ENCODE measurements at regions not wholly inside any gene's neighbourhood (a gene's known extent, or its start where the extent isn't known, plus 50 kb on each side); places are given as distances from the start of the nearest gene placed in this dataset.

GRCh38 chr4:14918336-14918735, 83.9 kb upstream of the CPEB2 start:
- POLR2A ChIA-PET (ENCODE audit: unreplicated experiment): no interaction called here
- Histone ChIP-seq H3K79me2 (ENCODE audit: low read depth) (no peaks in the 10 kb centered on the region), H3K9me3 (ENCODE audit: insufficient read depth, low read depth) (no peaks in the 10 kb centered on the region), H3K4me1 (replicated peaks; ENCODE audit: insufficient read depth) (peaks cover 17% of the 10 kb centered on the region), H3K27ac (no peak overlapping the region), H3K27me3 (ENCODE audit: insufficient read depth, low read depth) (no peaks in the 10 kb centered on the region), H3K4me2 (no peak overlapping the region), H2AFZ (no peak overlapping the region), H3K36me3 (ENCODE audit: low read depth) (no peaks in the 10 kb centered on the region), H3K9me2 (ENCODE audit: insufficient read depth) (no peaks in the 10 kb centered on the region), H4K20me1 (ENCODE audit: insufficient read depth) (no peaks in the 10 kb centered on the region), H3K4me3 (no peak overlapping the region), H3F3A (ENCODE audit: insufficient read depth, low read depth) (peaks cover 16% of the 10 kb centered on the region)
- DNase-seq: no peak
- CTCF ChIA-PET: no interaction called here
- intact Hi-C loops (cut with micrococcal nuclease; ENCODE audit: unreplicated experiment): no loop called here
- TF ChIP-seq, protein P1, sequence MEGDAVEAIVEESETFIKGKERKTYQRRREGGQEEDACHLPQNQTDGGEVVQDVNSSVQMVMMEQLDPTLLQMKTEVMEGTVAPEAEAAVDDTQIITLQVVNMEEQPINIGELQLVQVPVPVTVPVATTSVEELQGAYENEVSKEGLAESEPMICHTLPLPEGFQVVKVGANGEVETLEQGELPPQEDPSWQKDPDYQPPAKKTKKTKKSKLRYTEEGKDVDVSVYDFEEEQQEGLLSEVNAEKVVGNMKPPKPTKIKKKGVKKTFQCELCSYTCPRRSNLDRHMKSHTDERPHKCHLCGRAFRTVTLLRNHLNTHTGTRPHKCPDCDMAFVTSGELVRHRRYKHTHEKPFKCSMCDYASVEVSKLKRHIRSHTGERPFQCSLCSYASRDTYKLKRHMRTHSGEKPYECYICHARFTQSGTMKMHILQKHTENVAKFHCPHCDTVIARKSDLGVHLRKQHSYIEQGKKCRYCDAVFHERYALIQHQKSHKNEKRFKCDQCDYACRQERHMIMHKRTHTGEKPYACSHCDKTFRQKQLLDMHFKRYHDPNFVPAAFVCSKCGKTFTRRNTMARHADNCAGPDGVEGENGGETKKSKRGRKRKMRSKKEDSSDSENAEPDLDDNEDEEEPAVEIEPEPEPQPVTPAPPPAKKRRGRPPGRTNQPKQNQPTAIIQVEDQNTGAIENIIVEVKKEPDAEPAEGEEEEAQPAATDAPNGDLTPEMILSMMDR (conservative IDR thresholded peaks at IDR 0.05): no peak
- no peak for TF ChIP-seq EZH2 (IDR thresholded peaks at IDR 0.05; ENCODE audit: low read depth)
- BruUV-seq (replicated peaks): no TSS peak

GRCh38 chr4:14919785-14920184, 82.5 kb upstream of the CPEB2 start:
- Histone ChIP-seq H3K36me3 (ENCODE audit: low read depth) (no peaks in the 10 kb centered on the region), H3K27ac (no peak overlapping the region), H3K4me1 (replicated peaks; ENCODE audit: insufficient read depth) (peaks cover 23% of the 10 kb centered on the region), H3K27me3 (ENCODE audit: insufficient read depth, low read depth) (no peaks in the 10 kb centered on the region), H3K9me3 (ENCODE audit: insufficient read depth, low read depth) (no peaks in the 10 kb centered on the region), H3K4me2 (no peak overlapping the region), H3K4me3 (no peak overlapping the region), H3K79me2 (ENCODE audit: low read depth) (no peaks in the 10 kb centered on the region), H3F3A (ENCODE audit: insufficient read depth, low read depth) (peaks cover 18% of the 10 kb centered on the region), H4K20me1 (ENCODE audit: insufficient read depth) (no peaks in the 10 kb centered on the region), H3K9me2 (ENCODE audit: insufficient read depth) (no peaks in the 10 kb centered on the region), H2AFZ (no peak overlapping the region)
- TF ChIP-seq, protein P1 (conservative IDR thresholded peaks at IDR 0.05): no peak
- no peak for TF ChIP-seq EZH2 (IDR thresholded peaks at IDR 0.05; ENCODE audit: low read depth)
- BruUV-seq (replicated peaks): no TSS peak
- ChIA-PET POLR2A (ENCODE audit: unreplicated experiment) (no interaction called here), CTCF (no interaction called here)
- intact Hi-C loops (cut with micrococcal nuclease; ENCODE audit: unreplicated experiment): no loop called here
- no peak for DNase-seq

- peaks cover 23% of the 10 kb centered on the region for H3F3A ChIP-seq (ENCODE audit: insufficient read depth, low read depth)
- H3K79me2 ChIP-seq (ENCODE audit: low read depth): no peaks in the 10 kb centered on the region
- no peak for TF ChIP-seq EZH2 (IDR thresholded peaks at IDR 0.05; ENCODE audit: low read depth)
- TF ChIP-seq, protein P1 (conservative IDR thresholded peaks at IDR 0.05): no peak
- no peak overlapping the region for H3K4me3 ChIP-seq
- no peaks in the 10 kb centered on the region for H4K20me1 ChIP-seq (ENCODE audit: insufficient read depth)
- DNase-seq: no peak
- no TSS peak for BruUV-seq (replicated peaks)
- intact Hi-C loops (cut with micrococcal nuclease; ENCODE audit: unreplicated experiment): no loop called here
- no peaks in the 10 kb centered on the region for H3K9me2 ChIP-seq (ENCODE audit: insufficient read depth)
- no peaks in the 10 kb centered on the region for H3K36me3 ChIP-seq (ENCODE audit: low read depth)
- no peak overlapping the region for H3K27ac ChIP-seq
- no peak overlapping the region for H2AFZ ChIP-seq
- ChIA-PET CTCF (no interaction called here), POLR2A (ENCODE audit: unreplicated experiment) (no interaction called here)
- H3K4me2 ChIP-seq: no peak overlapping the region
- H3K4me1 ChIP-seq (replicated peaks; ENCODE audit: insufficient read depth): peaks cover 26% of the 10 kb centered on the region
- no peaks in the 10 kb centered on the region for H3K27me3 ChIP-seq (ENCODE audit: insufficient read depth, low read depth)
- H3K9me3 ChIP-seq (ENCODE audit: insufficient read depth, low read depth): no peaks in the 10 kb centered on the region
These were observed 82.0 kb upstream of the CPEB2 start for GRCh38 chr4:14920237-14920636.
